ENCODE measurements at regions not wholly inside any gene's neighbourhood (a gene's known extent, or its start where the extent isn't known, plus 50 kb on each side); places are given as distances from the start of the nearest gene placed in this dataset.

GRCh38 chr2:81672516-81672915 is 1368.0 kb upstream of the LRRTM1 start:
- TF ChIP-seq CTCF (IDR thresholded peaks at IDR 0.05) (no peak), ZFX (IDR thresholded peaks at IDR 0.05; ENCODE audit: borderline replicate concordance) (no peak)

Data from 22Rv1 (cell line).